GM21381 (cell line): ENCODE measurements at regions not wholly inside any gene's neighbourhood (a gene's known extent, or its start where the extent isn't known, plus 50 kb on each side); places are given as distances from the start of the nearest gene placed in this dataset.

Source experiments
- ATAC-seq: cut with Tn5 transposase; IDR thresholded peaks from one replicate; pipeline ENCODE4 v1.9.1; 2021; ENCODE audit warnings: mild to moderate bottlenecking, moderate library complexity; ENCODE audit not compliant: unreplicated experiment

DNA sequence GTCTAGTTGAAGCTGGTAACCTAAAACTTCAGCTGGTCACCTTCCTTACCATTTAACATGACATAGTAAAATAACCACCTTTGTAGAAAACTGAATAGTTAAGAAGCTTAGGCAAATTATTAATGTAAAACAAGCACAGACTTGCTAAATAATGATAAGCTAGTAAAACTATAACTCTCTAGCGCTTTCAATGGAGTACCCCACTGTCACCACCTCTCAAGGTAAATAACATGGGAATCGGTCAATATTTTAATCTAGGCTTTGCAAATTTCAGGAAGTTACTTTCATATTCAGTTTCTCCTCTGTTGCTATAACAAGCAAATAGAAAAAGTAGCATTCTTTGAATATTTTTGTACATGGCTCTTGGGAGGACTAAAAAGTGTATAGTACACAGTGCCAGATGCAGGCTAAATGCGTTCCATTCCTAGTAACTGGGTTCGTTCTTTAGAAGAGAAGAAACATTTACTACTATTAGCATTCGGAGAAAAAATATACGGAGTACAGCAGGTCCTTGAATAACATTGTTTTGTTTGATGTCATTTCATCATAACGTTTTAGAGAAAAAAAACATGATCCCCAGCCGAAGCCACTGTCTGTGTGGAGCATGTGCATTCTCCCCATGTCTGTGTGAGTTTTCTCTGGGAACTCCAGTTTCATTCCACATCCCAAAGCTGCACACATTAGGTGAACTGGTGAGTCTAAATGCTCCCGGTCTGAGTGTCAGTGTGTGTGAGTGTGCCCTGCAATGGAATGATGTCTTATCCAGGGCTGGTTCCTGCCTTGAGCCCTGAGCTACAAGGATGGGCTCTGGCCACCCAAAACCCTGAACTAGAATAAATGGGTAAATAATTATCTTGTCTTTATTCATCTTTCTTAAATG, 52.5 kb downstream of the EPRS1 start:
- no peak for ATAC-seq

GRCh38 chr1:219991919-219992318, 54.4 kb downstream of the EPRS1 start:
- ATAC-seq: no peak

DNA sequence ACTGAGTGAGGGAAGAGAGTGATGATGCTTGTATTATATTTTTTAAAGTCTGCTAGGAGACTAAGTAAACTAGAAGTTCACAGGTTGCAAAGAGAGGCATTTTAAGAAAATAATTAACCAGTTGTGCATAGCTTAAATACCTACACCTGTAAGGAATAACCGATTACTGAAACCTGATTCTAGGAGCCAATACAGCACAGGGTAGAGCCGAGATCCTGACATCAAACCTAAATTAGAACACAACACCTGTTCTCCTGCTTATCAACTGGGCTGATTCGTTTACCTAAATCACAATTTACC, 54.8 kb downstream of the EPRS1 start:
- no peak for ATAC-seq

DNA sequence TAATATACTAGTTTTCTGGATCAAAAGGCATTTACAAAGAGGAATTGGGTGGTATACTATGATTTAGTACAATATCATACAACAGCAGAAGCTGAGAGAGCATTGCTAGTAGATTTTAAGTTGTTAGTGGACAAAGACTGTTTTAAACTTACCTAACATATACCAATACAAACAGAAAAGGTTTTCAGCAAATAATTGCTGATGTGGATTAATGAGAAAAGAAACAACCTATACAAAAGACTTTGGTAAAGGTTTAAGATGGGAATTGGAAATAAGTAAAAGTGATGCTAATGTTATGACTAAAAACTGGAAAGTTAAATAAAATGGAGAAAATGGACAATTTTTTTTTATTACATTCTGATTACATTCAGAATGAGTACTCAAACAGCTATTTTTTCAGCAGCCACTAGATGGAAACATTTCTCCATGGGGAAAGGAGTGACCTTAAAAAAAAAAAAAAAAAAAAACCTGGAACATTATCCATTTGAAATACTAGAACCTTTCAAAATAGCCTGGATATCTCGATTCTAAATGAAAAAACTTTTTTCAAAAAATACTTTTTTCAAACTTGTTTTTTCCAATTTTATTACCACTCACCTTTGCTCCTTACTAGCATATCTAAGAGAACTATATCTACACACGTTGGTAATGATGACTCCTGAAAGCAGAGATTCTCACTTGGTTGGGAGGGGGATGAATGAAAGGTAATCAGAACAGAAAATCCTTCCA, 55.4 kb downstream of the EPRS1 start:
- ATAC-seq: no peak

DNA sequence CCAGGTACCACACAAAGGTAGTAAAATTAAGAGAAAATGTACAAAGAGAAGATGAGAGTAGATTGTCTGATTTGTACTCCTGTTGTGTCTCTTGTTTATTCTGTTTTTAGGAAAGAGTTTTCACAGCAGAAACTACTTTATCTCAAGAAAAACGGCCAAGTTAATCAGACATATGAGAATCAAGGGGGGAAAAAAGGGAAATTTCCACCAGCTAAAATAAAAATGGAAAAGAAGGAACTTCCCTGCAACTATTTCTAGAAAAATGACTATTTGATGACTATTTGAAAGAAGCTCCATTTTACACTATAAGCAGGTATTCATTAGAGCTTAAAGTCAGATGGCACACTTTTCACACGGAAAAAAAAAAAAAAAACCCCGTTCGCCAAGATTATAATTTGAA, 56.5 kb downstream of the EPRS1 start:
- no peak for ATAC-seq

DNA sequence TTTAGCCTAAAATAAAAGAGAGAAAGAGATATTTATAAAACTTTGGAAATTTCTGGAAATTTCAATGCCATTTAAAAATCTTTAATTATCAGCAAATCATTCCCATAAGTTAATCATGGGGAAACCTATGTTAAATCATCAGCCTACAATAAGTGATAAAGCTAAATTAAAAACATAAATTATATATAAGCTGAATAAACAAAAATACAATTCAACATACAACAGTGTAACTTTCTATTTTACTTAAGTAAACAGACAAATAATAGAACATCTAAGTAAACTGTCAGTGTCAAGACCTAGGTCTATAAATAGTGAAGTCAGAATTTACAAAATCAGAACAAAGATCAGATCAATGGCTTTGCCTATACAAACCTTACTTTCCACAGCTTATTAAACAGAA, 57.5 kb downstream of the EPRS1 start:
- ATAC-seq: no peak

GRCh38 chr1:219988387-219988786, 57.9 kb downstream of the EPRS1 start:
- ATAC-seq: peak; percentile 63

DNA sequence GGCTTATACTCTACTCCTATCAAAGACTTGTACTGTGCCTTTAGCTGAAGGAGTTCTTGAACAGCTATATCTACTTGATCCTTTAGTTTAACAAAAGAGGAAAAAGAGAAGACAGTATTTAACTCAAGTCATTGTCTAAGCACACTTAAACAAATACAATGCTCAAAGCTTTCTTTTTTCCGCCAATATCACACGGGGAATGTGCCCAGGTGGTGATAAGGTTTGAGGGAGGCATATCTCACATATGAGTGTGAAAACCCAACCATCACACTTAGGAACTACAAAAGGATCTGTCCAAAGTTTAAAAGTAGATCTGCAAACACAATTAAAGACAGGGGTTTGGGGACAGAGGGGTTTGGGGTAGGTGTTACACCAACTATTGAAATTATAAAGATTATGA, 59.0 kb upstream of the SLC30A10 start:
- ATAC-seq: no peak

DNA sequence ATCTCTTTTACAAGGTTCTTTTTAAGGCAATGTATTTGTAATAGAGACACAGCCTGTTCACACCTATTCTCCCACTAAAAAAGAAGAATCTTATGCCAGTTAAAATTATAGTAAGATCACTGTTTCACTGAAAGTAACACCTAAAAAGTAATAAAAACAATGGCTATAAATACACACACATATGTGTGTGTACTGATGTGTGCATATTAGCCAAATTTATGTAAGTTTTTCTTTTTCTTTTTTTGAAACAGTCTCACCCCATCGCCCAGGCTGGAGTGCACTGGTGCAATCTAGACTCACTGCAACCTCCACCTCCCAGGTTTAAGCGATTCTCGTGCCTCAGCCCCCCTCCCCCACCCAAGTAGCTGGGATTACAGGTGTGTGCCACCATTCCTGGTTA, 56.8 kb upstream of the SLC30A10 start:
- peak; percentile 40 for ATAC-seq
